ENCODE measurements at regions not wholly inside any gene's neighbourhood (a gene's known extent, or its start where the extent isn't known, plus 50 kb on each side); places are given as distances from the start of the nearest gene placed in this dataset.

GRCh38 chr3:89617706-89618105 is 510.3 kb downstream of the EPHA3 start (continued):
- TF ChIP-seq, protein P1, sequence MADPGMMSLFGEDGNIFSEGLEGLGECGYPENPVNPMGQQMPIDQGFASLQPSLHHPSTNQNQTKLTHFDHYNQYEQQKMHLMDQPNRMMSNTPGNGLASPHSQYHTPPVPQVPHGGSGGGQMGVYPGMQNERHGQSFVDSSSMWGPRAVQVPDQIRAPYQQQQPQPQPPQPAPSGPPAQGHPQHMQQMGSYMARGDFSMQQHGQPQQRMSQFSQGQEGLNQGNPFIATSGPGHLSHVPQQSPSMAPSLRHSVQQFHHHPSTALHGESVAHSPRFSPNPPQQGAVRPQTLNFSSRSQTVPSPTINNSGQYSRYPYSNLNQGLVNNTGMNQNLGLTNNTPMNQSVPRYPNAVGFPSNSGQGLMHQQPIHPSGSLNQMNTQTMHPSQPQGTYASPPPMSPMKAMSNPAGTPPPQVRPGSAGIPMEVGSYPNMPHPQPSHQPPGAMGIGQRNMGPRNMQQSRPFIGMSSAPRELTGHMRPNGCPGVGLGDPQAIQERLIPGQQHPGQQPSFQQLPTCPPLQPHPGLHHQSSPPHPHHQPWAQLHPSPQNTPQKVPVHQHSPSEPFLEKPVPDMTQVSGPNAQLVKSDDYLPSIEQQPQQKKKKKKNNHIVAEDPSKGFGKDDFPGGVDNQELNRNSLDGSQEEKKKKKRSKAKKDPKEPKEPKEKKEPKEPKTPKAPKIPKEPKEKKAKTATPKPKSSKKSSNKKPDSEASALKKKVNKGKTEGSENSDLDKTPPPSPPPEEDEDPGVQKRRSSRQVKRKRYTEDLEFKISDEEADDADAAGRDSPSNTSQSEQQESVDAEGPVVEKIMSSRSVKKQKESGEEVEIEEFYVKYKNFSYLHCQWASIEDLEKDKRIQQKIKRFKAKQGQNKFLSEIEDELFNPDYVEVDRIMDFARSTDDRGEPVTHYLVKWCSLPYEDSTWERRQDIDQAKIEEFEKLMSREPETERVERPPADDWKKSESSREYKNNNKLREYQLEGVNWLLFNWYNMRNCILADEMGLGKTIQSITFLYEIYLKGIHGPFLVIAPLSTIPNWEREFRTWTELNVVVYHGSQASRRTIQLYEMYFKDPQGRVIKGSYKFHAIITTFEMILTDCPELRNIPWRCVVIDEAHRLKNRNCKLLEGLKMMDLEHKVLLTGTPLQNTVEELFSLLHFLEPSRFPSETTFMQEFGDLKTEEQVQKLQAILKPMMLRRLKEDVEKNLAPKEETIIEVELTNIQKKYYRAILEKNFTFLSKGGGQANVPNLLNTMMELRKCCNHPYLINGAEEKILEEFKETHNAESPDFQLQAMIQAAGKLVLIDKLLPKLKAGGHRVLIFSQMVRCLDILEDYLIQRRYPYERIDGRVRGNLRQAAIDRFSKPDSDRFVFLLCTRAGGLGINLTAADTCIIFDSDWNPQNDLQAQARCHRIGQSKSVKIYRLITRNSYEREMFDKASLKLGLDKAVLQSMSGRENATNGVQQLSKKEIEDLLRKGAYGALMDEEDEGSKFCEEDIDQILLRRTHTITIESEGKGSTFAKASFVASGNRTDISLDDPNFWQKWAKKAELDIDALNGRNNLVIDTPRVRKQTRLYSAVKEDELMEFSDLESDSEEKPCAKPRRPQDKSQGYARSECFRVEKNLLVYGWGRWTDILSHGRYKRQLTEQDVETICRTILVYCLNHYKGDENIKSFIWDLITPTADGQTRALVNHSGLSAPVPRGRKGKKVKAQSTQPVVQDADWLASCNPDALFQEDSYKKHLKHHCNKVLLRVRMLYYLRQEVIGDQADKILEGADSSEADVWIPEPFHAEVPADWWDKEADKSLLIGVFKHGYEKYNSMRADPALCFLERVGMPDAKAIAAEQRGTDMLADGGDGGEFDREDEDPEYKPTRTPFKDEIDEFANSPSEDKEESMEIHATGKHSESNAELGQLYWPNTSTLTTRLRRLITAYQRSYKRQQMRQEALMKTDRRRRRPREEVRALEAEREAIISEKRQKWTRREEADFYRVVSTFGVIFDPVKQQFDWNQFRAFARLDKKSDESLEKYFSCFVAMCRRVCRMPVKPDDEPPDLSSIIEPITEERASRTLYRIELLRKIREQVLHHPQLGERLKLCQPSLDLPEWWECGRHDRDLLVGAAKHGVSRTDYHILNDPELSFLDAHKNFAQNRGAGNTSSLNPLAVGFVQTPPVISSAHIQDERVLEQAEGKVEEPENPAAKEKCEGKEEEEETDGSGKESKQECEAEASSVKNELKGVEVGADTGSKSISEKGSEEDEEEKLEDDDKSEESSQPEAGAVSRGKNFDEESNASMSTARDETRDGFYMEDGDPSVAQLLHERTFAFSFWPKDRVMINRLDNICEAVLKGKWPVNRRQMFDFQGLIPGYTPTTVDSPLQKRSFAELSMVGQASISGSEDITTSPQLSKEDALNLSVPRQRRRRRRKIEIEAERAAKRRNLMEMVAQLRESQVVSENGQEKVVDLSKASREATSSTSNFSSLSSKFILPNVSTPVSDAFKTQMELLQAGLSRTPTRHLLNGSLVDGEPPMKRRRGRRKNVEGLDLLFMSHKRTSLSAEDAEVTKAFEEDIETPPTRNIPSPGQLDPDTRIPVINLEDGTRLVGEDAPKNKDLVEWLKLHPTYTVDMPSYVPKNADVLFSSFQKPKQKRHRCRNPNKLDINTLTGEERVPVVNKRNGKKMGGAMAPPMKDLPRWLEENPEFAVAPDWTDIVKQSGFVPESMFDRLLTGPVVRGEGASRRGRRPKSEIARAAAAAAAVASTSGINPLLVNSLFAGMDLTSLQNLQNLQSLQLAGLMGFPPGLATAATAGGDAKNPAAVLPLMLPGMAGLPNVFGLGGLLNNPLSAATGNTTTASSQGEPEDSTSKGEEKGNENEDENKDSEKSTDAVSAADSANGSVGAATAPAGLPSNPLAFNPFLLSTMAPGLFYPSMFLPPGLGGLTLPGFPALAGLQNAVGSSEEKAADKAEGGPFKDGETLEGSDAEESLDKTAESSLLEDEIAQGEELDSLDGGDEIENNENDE (IDR thresholded peaks at IDR 0.05; ENCODE audit: insufficient replicate concordance, low read length): no peak
- TF ChIP-seq KDM4A (IDR thresholded peaks at IDR 0.05; ENCODE audit: low read depth, low read length, severe bottlenecking): no peak
- no peak for TF ChIP-seq JUND (IDR thresholded peaks at IDR 0.05; ENCODE audit: low read length)

Data from H1 (cell line).